H1 (cell line): ENCODE measurements at regions not wholly inside any gene's neighbourhood (a gene's known extent, or its start where the extent isn't known, plus 50 kb on each side); places are given as distances from the start of the nearest gene placed in this dataset.

Source experiments
- CTCF ChIA-PET: fragments of 300-600 bp; sonication (Branson Sonifier 250); formaldehyde crosslinking; loops from one replicate; lab custom pipeline; 2021; ENCODE audit not compliant: partially characterized antibody; lab: Charles Lee
- POLR2A ChIA-PET: fragments of 300-600 bp; sonication (Branson Sonifier 250); formaldehyde crosslinking; loops from one replicate; lab custom pipeline; 2021; ENCODE audit warnings: inconsistent platforms; ENCODE audit not compliant: partially characterized antibody; lab: Charles Lee
- DNase-seq, 2 experiments: peaks; one replicate each; pipeline versions ENCODE4 v3.0.0 to v3.0.0-alpha.2; 2010 to 2022; ENCODE audit warnings: low spot score in 2 of 2, low read depth in 1 of 2, mixed read lengths in 1 of 2
- FAIRE-seq: peaks from 2 replicates; lab custom pipeline; 2011; peaks lifted over from hg19 to GRCh38; lab: Jason Lieb, UNC
- H2AFZ ChIP-seq: 2 replicates; pipeline ENCODE4 v1.8.1; 2012; ENCODE audit warnings: low read length, inconsistent platforms
- H2AK5ac ChIP-seq: 2 replicates; pipeline ENCODE4 v1.6.1; 2013; ENCODE audit warnings: low read depth, low read length
- H2BK120ac ChIP-seq: replicated peaks from 2 replicates; pipeline ENCODE3; 2013; ENCODE audit warnings: low read depth, low read length, inconsistent platforms
- H2BK12ac ChIP-seq: 2 replicates; pipeline ENCODE4 v1.6.1; 2013; ENCODE audit warnings: low read depth, low read length
- H2BK15ac ChIP-seq: 2 replicates; pipeline ENCODE4 v1.6.1; 2013; ENCODE audit warnings: low read length
- H2BK20ac ChIP-seq: 2 replicates; pipeline ENCODE4 v1.6.1; 2013; ENCODE audit warnings: low read length
- H2BK5ac ChIP-seq: 2 replicates; pipeline ENCODE4 v1.6.1; 2013; ENCODE audit warnings: low read depth, low read length
- H3K14ac ChIP-seq: 2 replicates; pipeline ENCODE4 v1.6.1; 2013; ENCODE audit warnings: inconsistent platforms; ENCODE audit not compliant: insufficient read length
- H3K18ac ChIP-seq: 2 replicates; pipeline ENCODE4 v1.6.1; 2013; ENCODE audit warnings: low read length; ENCODE audit errors: extremely low read depth
- H3K23ac ChIP-seq: 2 replicates; pipeline ENCODE4 v1.6.1; 2013; ENCODE audit warnings: inconsistent platforms; ENCODE audit not compliant: insufficient read length
- H3K23me2 ChIP-seq: 2 replicates; pipeline ENCODE4 v1.6.1; 2013; ENCODE audit warnings: low read depth, low read length
- H3K27ac ChIP-seq: 2 replicates; pipeline ENCODE4 v1.6.1; 2011; ENCODE audit warnings: low read depth, low read length, inconsistent platforms
- H3K27me3 ChIP-seq, 4 experiments: replicated peaks in 1 of 4; 1 replicate in 1 of 4; 2 replicates in 3 of 4; pipeline versions ENCODE4 v1.6.1 to v1.8.1; 2011 to 2013; ENCODE audit warnings: low read length in 3 of 4, mild to moderate bottlenecking in 3 of 4, inconsistent platforms in 2 of 4, mixed read lengths in 2 of 4, moderate library complexity in 1 of 4; ENCODE audit not compliant: control insufficient read depth in 3 of 4, insufficient read depth in 3 of 4; ENCODE audit errors: extremely low read depth in 1 of 4
- H3K36me3 ChIP-seq, 4 experiments: 2 replicates each; pipeline versions ENCODE4 v1.6.1 to v1.8.1; 2011 to 2013; ENCODE audit warnings: mild to moderate bottlenecking in 4 of 4, low read length in 3 of 4, moderate library complexity in 2 of 4, control low read depth in 1 of 4, inconsistent platforms in 1 of 4; ENCODE audit not compliant: insufficient read depth in 4 of 4, control insufficient read depth in 2 of 4
- H3K4ac ChIP-seq: replicated peaks from 2 replicates; pipeline ENCODE3; 2013; ENCODE audit warnings: low read length, low read depth, mixed read lengths, inconsistent platforms; ENCODE audit not compliant: insufficient read length
- H3K4me1 ChIP-seq, 4 experiments: replicated peaks in 1 of 4; 1 replicate in 1 of 4; 2 replicates in 3 of 4; pipeline versions ENCODE4 v1.6.1 to v1.8.1; 2011 to 2013; ENCODE audit warnings: low read length in 3 of 4, inconsistent platforms in 2 of 4, mixed read lengths in 1 of 4; ENCODE audit not compliant: insufficient read depth in 4 of 4, control insufficient read depth in 3 of 4
- H3K4me2 ChIP-seq, 2 experiments: 2 replicates each; pipeline versions ENCODE4 v1.6.1 to v1.8.1; 2011 to 2013; ENCODE audit warnings: low read depth in 2 of 2, low read length in 2 of 2, control low read depth in 1 of 2, inconsistent platforms in 1 of 2, mild to moderate bottlenecking in 1 of 2; ENCODE audit not compliant: insufficient read depth in 1 of 2
- H3K4me3 ChIP-seq, 4 experiments: fragments of 200-600, 300-600 bp in 1 of 4; sonication (generic), shearing (Covaris generic), sonication (Bioruptor Twin) in 1 of 4; 2 replicates each; pipeline versions ENCODE4 v1.5.1 to v1.8.1; 2011 to 2016; ENCODE audit warnings: low read length in 4 of 4, low read depth in 3 of 4, control low read depth in 2 of 4, inconsistent platforms in 2 of 4, mild to moderate bottlenecking in 2 of 4, mixed read lengths in 1 of 4, moderate library complexity in 1 of 4; ENCODE audit not compliant: insufficient read depth in 2 of 4; ENCODE audit errors: extremely low read depth in 1 of 4
- H3K56ac ChIP-seq: replicated peaks from 2 replicates; pipeline ENCODE3; 2013; ENCODE audit warnings: low read depth, mild to moderate bottlenecking, mixed read lengths, low read length, inconsistent platforms; ENCODE audit not compliant: insufficient read length
- H3K79me1 ChIP-seq: 2 replicates; pipeline ENCODE4 v1.6.1; 2013; ENCODE audit warnings: low read depth, low read length, control low read depth
- H3K79me2 ChIP-seq, 2 experiments: 2 replicates each; pipeline versions ENCODE4 v1.6.1 to v1.8.1; 2012 to 2013; ENCODE audit warnings: low read length in 2 of 2, mild to moderate bottlenecking in 2 of 2, inconsistent platforms in 1 of 2; ENCODE audit not compliant: insufficient read depth in 2 of 2, control insufficient read depth in 1 of 2
- H3K9ac ChIP-seq, 4 experiments: replicated peaks in 1 of 4; 1 replicate in 1 of 4; 2 replicates in 3 of 4; pipeline versions ENCODE4 v1.6.1 to v1.8.1; 2011 to 2013; ENCODE audit warnings: low read depth in 3 of 4, low read length in 3 of 4, control low read depth in 2 of 4, mild to moderate bottlenecking in 2 of 4, moderate library complexity in 2 of 4, inconsistent platforms in 1 of 4; ENCODE audit errors: extremely low read depth in 1 of 4
- H3K9me3 ChIP-seq, 2 experiments: 2 replicates each; pipeline versions ENCODE4 v1.6.1 to v1.8.1; 2012 to 2013; ENCODE audit warnings: mild to moderate bottlenecking in 2 of 2, moderate library complexity in 2 of 2, control low read depth in 1 of 2, inconsistent platforms in 1 of 2, low read depth in 1 of 2, low read length in 1 of 2, mixed read lengths in 1 of 2; ENCODE audit not compliant: insufficient read depth in 2 of 2
- H4K20me1 ChIP-seq, 2 experiments: replicated peaks in 1 of 2; 2 replicates each; pipeline versions ENCODE3 to v1.8.1; 2011 to 2013; ENCODE audit warnings: inconsistent platforms in 2 of 2, low read length in 2 of 2, mild to moderate bottlenecking in 1 of 2; ENCODE audit not compliant: insufficient read depth in 2 of 2, control insufficient read depth in 1 of 2
- H4K5ac ChIP-seq: 2 replicates; pipeline ENCODE4 v1.6.1; 2013; ENCODE audit warnings: low read length, low read depth, mixed read lengths, inconsistent platforms; ENCODE audit not compliant: insufficient read length
- H4K8ac ChIP-seq: 2 replicates; pipeline ENCODE4 v1.8.0; 2013; ENCODE audit warnings: mild to moderate bottlenecking, moderate library complexity, low read length, inconsistent platforms; ENCODE audit not compliant: insufficient read depth; ENCODE audit errors: extremely low read depth
- H4K91ac ChIP-seq: replicated peaks from 2 replicates; pipeline ENCODE3; 2013; ENCODE audit warnings: low read length, mixed read lengths, inconsistent platforms; ENCODE audit not compliant: insufficient read length
- BCL11A ChIP-seq, 2 experiments: IDR thresholded peaks; one replicate each; pipeline ENCODE4 v1.6.1; 2011; ENCODE audit warnings: low read depth in 2 of 2, low read length in 2 of 2, mild to moderate bottlenecking in 2 of 2
- CEBPB ChIP-seq: IDR thresholded peaks from 2 replicates; pipeline ENCODE4 v1.6.1; 2012; ENCODE audit warnings: low read depth, low read length
- CTCF ChIP-seq, 3 experiments: IDR thresholded peaks; 1 replicate in 2 of 3; 2 replicates in 1 of 3; pipeline versions ENCODE4 v1.5.1 to v1.6.1; 2011; ENCODE audit warnings: low read length in 3 of 3, mild to moderate bottlenecking in 3 of 3, inconsistent platforms in 2 of 3, low read depth in 1 of 3, moderate library complexity in 1 of 3; ENCODE audit not compliant: insufficient read depth in 1 of 3; ENCODE audit errors: control extremely low read depth in 1 of 3
- FOSL1 ChIP-seq: IDR thresholded peaks from 2 replicates; pipeline ENCODE4 v1.6.1; 2011; ENCODE audit warnings: mild to moderate bottlenecking, low read depth, low read length, moderate library complexity; ENCODE audit not compliant: insufficient read depth
- HDAC6 ChIP-seq: IDR thresholded peaks from one replicate; pipeline ENCODE4 v1.7.1; 2012; ENCODE audit warnings: low read depth, mild to moderate bottlenecking, inconsistent platforms, low read length, moderate library complexity
- NANOG ChIP-seq: IDR thresholded peaks from 2 replicates; pipeline ENCODE4 v1.6.1; 2011; ENCODE audit warnings: low read length, low read depth, mild to moderate bottlenecking, inconsistent platforms; ENCODE audit not compliant: insufficient read depth, poor library complexity, severe bottlenecking
- NRF1 ChIP-seq: IDR thresholded peaks from 2 replicates; pipeline ENCODE4 v1.6.1; 2011; ENCODE audit warnings: mild to moderate bottlenecking, low read depth, low read length, improper control_type of control experiment
- TEAD4 ChIP-seq: IDR thresholded peaks from 2 replicates; pipeline ENCODE4 v1.6.1; 2012; ENCODE audit warnings: low read depth, low read length, inconsistent platforms, mixed read lengths
- WGBS, 2 experiments: shearing (Covaris generic) in 1 of 2; methylation state at CpG; one replicate each; pipeline versions ENCODE4 v1.1.6 to v1.1.7; 2013 to 2015; ENCODE audit warnings: low lambda C conversion rate in 2 of 2, mixed read lengths in 2 of 2, inconsistent platforms in 1 of 2, low coverage in 1 of 2, missing lambda C conversion rate in 1 of 2; ENCODE audit not compliant: insufficient replicate concordance in 2 of 2, insufficient coverage in 1 of 2, insufficient read length in 1 of 2; ENCODE audit errors: extremely low coverage in 1 of 2, missing lambda C conversion rate in 1 of 2; 5-methylcytosine and 5-hydroxymethylcytosine counted together
- TF ChIP-seq, protein P1 (sequence below): IDR thresholded peaks from 2 replicates; pipeline ENCODE4 v1.6.1; 2012; ENCODE audit warnings: inconsistent platforms
- TF ChIP-seq, protein P2 (sequence below): IDR thresholded peaks from 2 replicates; pipeline ENCODE4 v1.6.1; 2011; ENCODE audit warnings: low read depth, mild to moderate bottlenecking, low read length; ENCODE audit not compliant: insufficient read depth

DNA sequence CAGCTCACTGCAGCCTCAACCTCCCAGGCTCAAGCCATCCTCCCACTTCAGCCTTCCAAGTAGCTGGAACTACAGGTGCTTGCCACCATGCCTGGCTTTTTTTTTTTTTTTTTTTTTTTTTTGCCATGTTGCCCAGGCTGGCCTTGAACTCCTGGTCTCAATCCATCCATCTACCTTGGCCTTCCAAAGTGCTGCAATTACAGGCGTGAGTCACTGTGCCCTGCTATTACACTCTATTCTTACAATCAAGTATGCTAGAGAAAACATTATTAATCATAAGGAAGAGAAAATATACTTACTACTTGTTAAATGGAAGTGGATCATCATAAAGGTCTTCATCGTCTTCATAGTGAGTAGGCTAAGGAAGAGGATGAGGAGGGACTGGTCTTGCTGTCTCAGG, 93.3 kb upstream of the DOCK9 start:
- no peak overlapping the region for H3K27ac ChIP-seq
- ChIA-PET POLR2A (interaction anchor here (1.2 kb wide), 1 partner anchor 12 kb away, joined by 3 read pairs; no protein-coding TSS in a partner anchor), CTCF (no interaction called here)
- H4K91ac ChIP-seq = no peak overlapping the region
- peaks cover 0 to 3% (median 0%) of the 10 kb centered on the region in 4 experiments; a peak in 1 of 7 replicates for H3K4me1 ChIP-seq
- no peaks in the 10 kb centered on the region for H3K9me3 ChIP-seq
- TF ChIP-seq HDAC6 (no peak), TEAD4 (no peak), CTCF (IDR thresholded peaks at IDR 0.05; ENCODE audit: control extremely low read depth in 1 of 3, insufficient read depth in 1 of 3, low read depth in 1 of 3, low read length in 3 of 3) (no peak), FOSL1 (no peak), NRF1 (no peak), BCL11A (IDR thresholded peaks at IDR 0.05; ENCODE audit: low read depth in 2 of 2, low read length in 2 of 2) (no peak), NANOG (no peak), CEBPB (no peak)
- TF ChIP-seq, protein P1, sequence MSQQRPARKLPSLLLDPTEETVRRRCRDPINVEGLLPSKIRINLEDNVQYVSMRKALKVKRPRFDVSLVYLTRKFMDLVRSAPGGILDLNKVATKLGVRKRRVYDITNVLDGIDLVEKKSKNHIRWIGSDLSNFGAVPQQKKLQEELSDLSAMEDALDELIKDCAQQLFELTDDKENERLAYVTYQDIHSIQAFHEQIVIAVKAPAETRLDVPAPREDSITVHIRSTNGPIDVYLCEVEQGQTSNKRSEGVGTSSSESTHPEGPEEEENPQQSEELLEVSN = no peak
- TF ChIP-seq, protein P2, sequence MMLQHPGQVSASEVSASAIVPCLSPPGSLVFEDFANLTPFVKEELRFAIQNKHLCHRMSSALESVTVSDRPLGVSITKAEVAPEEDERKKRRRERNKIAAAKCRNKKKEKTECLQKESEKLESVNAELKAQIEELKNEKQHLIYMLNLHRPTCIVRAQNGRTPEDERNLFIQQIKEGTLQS = no peak
- no peaks in the 10 kb centered on the region for H3K36me3 ChIP-seq
- H4K20me1 ChIP-seq = no peaks in the 10 kb centered on the region
- H2BK15ac ChIP-seq = no peak overlapping the region
- no peak overlapping the region for H4K5ac ChIP-seq
- no peak overlapping the region for H2BK5ac ChIP-seq
- no peaks in the 10 kb centered on the region for H3K23me2 ChIP-seq
- H3K4ac ChIP-seq = no peak overlapping the region
- FAIRE-seq (no peak), DNase-seq (no peak)
- no peak overlapping the region for H3K56ac ChIP-seq
- no peaks in the 10 kb centered on the region for H3K27me3 ChIP-seq
- H3K4me3 ChIP-seq = no peak overlapping the region
- no peaks in the 10 kb centered on the region for H3K79me1 ChIP-seq
- no peak overlapping the region for H2BK12ac ChIP-seq
- H2BK120ac ChIP-seq = no peak overlapping the region
- no peak overlapping the region for H3K4me2 ChIP-seq
- H2BK20ac ChIP-seq = no peak overlapping the region
- no peak overlapping the region for H3K18ac ChIP-seq
- no peak overlapping the region for H2AK5ac ChIP-seq
- no peak overlapping the region for H3K9ac ChIP-seq
- H2AFZ ChIP-seq = no peak overlapping the region
- no peak overlapping the region for H3K23ac ChIP-seq
- WGBS, 2 experiments = 90% methylated on average over 2 of the region's 2 CpGs; no CpG with 5 or more reads in 1 of the 2 experiments
- H3K79me2 ChIP-seq = no peaks in the 10 kb centered on the region
- H3K14ac ChIP-seq = no peak overlapping the region
- no peak overlapping the region for H4K8ac ChIP-seq
